GM12892 (cell line): ENCODE measurements at regions not wholly inside any gene's neighbourhood (a gene's known extent, or its start where the extent isn't known, plus 50 kb on each side); places are given as distances from the start of the nearest gene placed in this dataset.

Experiments
- POLR2A ChIP-seq: IDR thresholded peaks from 2 replicates; pipeline ENCODE4 v1.6.1; 2011; ENCODE audit warnings: low read depth, low read length, control low read depth
- POLR2AphosphoS5 ChIP-seq: IDR thresholded peaks from 2 replicates; pipeline ENCODE4 v1.6.1; 2011; ENCODE audit warnings: low read depth, low read length, control low read depth

DNA sequence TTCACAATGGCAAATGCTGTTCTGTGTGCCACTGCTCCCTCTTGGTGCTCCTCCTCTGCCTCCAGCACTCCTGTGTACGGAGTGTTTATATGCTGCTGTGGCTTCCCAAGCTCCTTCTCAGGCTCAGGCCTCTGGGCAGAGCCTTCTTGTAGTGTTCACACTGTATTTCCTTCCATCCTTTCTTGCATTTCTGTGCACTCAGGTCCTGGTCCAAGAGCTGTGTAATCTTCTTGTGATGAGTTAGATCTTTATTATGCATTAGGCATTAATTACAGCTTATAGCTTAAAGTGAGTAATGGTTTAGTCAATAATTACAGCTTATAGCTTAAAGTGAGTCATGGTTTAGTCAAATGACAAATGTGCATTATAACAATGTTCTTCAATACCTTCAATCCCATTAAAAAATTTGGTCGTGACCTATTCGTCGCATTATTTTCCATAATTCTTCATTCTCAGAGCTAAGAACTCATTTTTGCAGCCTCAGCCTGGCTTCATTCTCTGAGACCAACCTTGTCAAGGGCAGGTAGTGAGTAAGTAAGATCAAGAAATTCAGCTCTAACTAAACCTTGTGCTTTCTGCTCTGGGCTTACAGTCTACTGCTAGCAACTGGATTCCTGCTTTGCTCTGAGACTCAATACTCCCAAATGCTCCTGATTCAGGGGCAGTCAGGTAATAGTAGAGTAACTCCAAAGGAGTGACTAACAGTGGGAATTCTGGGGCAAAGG, 154.5 kb upstream of the SPAG17 start:
- TF ChIP-seq POLR2AphosphoS5 (no peak), POLR2A (no peak)
